Keratinocyte (primary cell): ENCODE measurements at regions not wholly inside any gene's neighbourhood (a gene's known extent, or its start where the extent isn't known, plus 50 kb on each side); places are given as distances from the start of the nearest gene placed in this dataset.
"Not testable (repeated sequence)": the region's sequence is repeated elsewhere in the genome, so short reads cannot be mapped to it uniquely, and the experiment has no call there.

Experiments
- DNase-seq: peaks from one replicate; pipeline ENCODE4 v3.0.0-alpha.2; 2011; ENCODE audit warnings: low read depth, missing footprints, low spot score
- FAIRE-seq: peaks from 2 replicates; lab custom pipeline; 2011; peaks lifted over from hg19 to GRCh38; lab: Jason Lieb, UNC
- H2AFZ ChIP-seq: 2 replicates; pipeline ENCODE4 v1.6.0; 2012; ENCODE audit warnings: low read length, control low read depth, inconsistent platforms; ENCODE audit not compliant: control insufficient read depth
- H3K27ac ChIP-seq: 2 replicates; pipeline ENCODE4 v1.5.1; 2011; ENCODE audit warnings: low read length; ENCODE audit not compliant: control insufficient read depth, insufficient read depth
- H3K27me3 ChIP-seq: 3 replicates; pipeline ENCODE4 v1.6.0; 2011; ENCODE audit warnings: low read length; ENCODE audit not compliant: control insufficient read depth, insufficient read depth; ENCODE audit errors: extremely low read depth
- H3K36me3 ChIP-seq, 2 experiments: 2 replicates in 1 of 2; 3 replicates in 1 of 2; pipeline ENCODE4 v1.5.1; 2011; ENCODE audit warnings: low read length in 2 of 2, mild to moderate bottlenecking in 1 of 2; ENCODE audit not compliant: control insufficient read depth in 2 of 2, insufficient read depth in 2 of 2; ENCODE audit errors: extremely low read depth in 1 of 2
- H3K4me1 ChIP-seq: 3 replicates; pipeline ENCODE4 v1.5.1; 2011; ENCODE audit warnings: low read length; ENCODE audit not compliant: control insufficient read depth, insufficient read depth; ENCODE audit errors: extremely low read depth
- H3K4me2 ChIP-seq: 3 replicates; pipeline ENCODE4 v1.6.0; 2011; ENCODE audit warnings: low read depth, low read length; ENCODE audit not compliant: control insufficient read depth, insufficient read depth; ENCODE audit errors: extremely low read depth
- H3K4me3 ChIP-seq, 3 experiments: fragments of 200-600 bp in 1 of 3; sonication (generic) in 1 of 3; 2 replicates in 2 of 3; 3 replicates in 1 of 3; pipeline ENCODE4 v1.5.1; 2011 to 2016; ENCODE audit warnings: low read length in 3 of 3, mild to moderate bottlenecking in 3 of 3, control low read depth in 2 of 3, inconsistent platforms in 1 of 3, low read depth in 1 of 3, mixed read lengths in 1 of 3, mixed run types in 1 of 3, moderate library complexity in 1 of 3; ENCODE audit not compliant: control insufficient read depth in 2 of 3, insufficient read depth in 2 of 3; ENCODE audit errors: extremely low read depth in 1 of 3
- H3K79me2 ChIP-seq: 2 replicates; pipeline ENCODE4 v1.6.0; 2012; ENCODE audit warnings: low read length; ENCODE audit not compliant: control insufficient read depth, insufficient read depth
- H3K9ac ChIP-seq: 3 replicates; pipeline ENCODE4 v1.6.0; 2011; ENCODE audit warnings: low read length; ENCODE audit not compliant: control insufficient read depth, insufficient read depth; ENCODE audit errors: extremely low read depth
- H3K9me1 ChIP-seq: 3 replicates; pipeline ENCODE4 v1.6.0; 2011; ENCODE audit warnings: low read length; ENCODE audit not compliant: control insufficient read depth, insufficient read depth; ENCODE audit errors: extremely low read depth
- H3K9me3 ChIP-seq: 2 replicates; pipeline ENCODE4 v1.5.1; 2012; ENCODE audit warnings: low read depth, low read length; ENCODE audit not compliant: control insufficient read depth
- H4K20me1 ChIP-seq: 3 replicates; pipeline ENCODE4 v1.6.0; 2011; ENCODE audit warnings: low read length; ENCODE audit not compliant: control insufficient read depth, insufficient read depth; ENCODE audit errors: extremely low read depth
- EZH2 ChIP-seq: IDR thresholded peaks from one replicate; pipeline ENCODE4 v1.6.1; 2012; ENCODE audit warnings: inconsistent platforms, mild to moderate bottlenecking, low read length, moderate library complexity
- dilution Hi-C: fragments of 300-500 bp; cut with MboI; formaldehyde crosslinking; loops from one replicate; pipeline ENCODE4 v1.7.0; 2020; ENCODE audit warnings: low sequenced_read_pairs; ENCODE audit not compliant: extremely low pct_ligation_motif_present
- TF ChIP-seq, protein P1 (sequence below), 3 experiments: IDR thresholded peaks in 1 of 3; conservative IDR thresholded peaks in 1 of 3; optimal IDR thresholded peaks in 1 of 3; 2 replicates in 2 of 3; 3 replicates in 1 of 3; pipeline versions ENCODE3 to v1.5.1; 2011; ENCODE audit warnings: low read length in 3 of 3, mild to moderate bottlenecking in 3 of 3, moderate library complexity in 2 of 3, control low read depth in 1 of 3, inconsistent platforms in 1 of 3; ENCODE audit not compliant: insufficient read depth in 2 of 3; ENCODE audit errors: extremely low read depth in 1 of 3

DNA sequence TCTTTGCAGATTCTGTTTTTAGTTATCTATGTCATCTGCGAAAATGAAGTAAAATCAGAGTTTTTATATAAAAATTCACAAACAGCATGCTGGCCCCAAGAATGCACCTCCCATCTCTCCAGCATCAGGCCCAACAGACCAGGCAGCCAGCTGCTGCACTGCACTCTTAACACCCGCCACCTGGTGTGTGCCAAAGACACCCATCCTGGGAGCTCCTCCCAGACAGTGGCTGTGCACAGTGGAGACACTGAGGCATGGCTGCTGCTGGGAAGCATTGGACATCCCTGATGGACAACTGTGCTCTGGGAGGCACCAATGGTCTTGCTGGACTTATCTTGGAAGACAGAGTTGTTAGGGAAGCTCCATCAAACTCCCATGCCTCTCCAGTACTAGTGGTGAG is 817.2 kb downstream of the TMEM121 start:
- DNase-seq (no peak), FAIRE-seq (no peak)
- Histone ChIP-seq H3K27me3 (no peaks in the 10 kb centered on the region), H3K9ac (no peak overlapping the region), H3K4me2 (no peak overlapping the region), H2AFZ (no peak overlapping the region), H3K9me3 (no peaks in the 10 kb centered on the region), H3K4me3 (no peak overlapping the region), H3K9me1 (no peaks in the 10 kb centered on the region), H3K79me2 (no peaks in the 10 kb centered on the region), H4K20me1 (no peaks in the 10 kb centered on the region), H3K4me1 (no peaks in the 10 kb centered on the region), H3K27ac (no peak overlapping the region), H3K36me3 (no peaks in the 10 kb centered on the region)
- TF ChIP-seq, protein P1, sequence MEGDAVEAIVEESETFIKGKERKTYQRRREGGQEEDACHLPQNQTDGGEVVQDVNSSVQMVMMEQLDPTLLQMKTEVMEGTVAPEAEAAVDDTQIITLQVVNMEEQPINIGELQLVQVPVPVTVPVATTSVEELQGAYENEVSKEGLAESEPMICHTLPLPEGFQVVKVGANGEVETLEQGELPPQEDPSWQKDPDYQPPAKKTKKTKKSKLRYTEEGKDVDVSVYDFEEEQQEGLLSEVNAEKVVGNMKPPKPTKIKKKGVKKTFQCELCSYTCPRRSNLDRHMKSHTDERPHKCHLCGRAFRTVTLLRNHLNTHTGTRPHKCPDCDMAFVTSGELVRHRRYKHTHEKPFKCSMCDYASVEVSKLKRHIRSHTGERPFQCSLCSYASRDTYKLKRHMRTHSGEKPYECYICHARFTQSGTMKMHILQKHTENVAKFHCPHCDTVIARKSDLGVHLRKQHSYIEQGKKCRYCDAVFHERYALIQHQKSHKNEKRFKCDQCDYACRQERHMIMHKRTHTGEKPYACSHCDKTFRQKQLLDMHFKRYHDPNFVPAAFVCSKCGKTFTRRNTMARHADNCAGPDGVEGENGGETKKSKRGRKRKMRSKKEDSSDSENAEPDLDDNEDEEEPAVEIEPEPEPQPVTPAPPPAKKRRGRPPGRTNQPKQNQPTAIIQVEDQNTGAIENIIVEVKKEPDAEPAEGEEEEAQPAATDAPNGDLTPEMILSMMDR (optimal IDR thresholded peaks at IDR 0.05 in 1 of 3, IDR thresholded peaks at IDR 0.05 in 1 of 3, conservative IDR thresholded peaks at IDR 0.05 in 1 of 3; ENCODE audit: extremely low read depth in 1 of 3, insufficient read depth in 2 of 3, low read length in 3 of 3) = no peak
- TF ChIP-seq EZH2 = no peak
- dilution Hi-C loops = no loop called here

DNA sequence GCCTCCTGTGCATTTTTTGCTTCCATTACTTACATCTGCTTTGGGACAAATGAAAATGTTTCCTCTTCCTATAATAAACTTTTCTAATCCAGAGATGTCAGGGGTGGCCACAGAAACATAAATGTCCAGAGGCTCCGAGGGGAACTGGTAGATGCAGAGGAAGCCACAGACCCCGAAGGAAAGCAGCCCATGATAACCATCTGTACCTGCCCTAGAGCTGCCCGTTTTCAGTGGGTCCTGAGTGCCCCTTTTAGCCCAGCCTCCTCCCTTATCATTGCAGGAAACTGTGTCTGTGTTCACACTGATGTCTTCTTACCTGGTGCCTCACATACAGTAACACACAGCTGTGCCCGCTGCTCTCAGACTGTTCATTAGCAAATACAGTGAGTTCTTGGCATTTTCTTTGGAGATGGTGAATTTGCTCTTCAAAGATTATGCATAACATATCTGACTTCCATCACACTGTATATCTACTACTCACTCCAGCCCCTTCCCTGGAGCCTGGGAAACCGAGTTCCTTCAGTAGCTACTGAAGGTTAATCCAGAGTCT is 817.8 kb downstream of the TMEM121 start:
- FAIRE-seq, H3K27ac ChIP-seq, H3K9me3 ChIP-seq, H3K36me3 ChIP-seq, H3K9me1 ChIP-seq, H4K20me1 ChIP-seq, H3K4me1 ChIP-seq, H3K4me2 ChIP-seq, H2AFZ ChIP-seq, DNase-seq, H3K27me3 ChIP-seq, H3K79me2 ChIP-seq, dilution Hi-C loops, H3K9ac ChIP-seq, H3K4me3 ChIP-seq: not testable (repeated sequence)

DNA sequence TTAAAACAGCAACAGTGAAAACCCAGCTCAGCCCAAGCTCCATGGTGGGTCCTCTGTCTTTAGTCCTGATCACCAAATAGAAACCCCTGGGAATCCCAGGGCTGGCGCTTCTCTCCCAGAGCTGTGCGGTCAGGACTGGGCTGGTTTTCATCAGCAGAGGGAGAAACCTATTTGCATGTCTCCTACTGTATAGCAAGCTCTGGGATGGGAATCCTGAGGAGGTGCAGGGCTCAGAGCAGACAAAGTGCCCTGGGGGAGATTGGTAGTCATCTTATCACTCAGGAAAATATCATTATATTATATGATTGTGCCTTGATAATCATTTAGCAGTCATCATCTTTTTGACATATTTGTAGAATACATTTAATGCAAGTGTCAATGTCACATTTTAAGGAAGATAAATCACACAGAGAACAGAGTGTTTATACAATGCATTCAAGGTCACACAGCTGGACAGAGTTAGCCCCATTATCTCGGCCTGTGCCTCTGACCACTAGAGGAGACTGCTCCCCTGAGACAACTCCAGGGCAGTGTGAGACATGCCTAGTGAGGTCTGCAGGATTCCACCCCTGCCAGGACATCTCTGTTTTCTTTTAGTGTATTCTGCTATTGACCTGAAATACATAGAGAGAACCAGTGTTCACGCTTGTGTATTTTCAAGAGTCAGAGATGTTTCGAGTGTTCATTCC is 818.6 kb downstream of the TMEM121 start:
- not testable (repeated sequence) for FAIRE-seq, H3K9me3 ChIP-seq

More for the DNA sequence above, 818.6 kb downstream of the TMEM121 start:
- H3K27ac ChIP-seq, DNase-seq, H3K27me3 ChIP-seq, H3K36me3 ChIP-seq, H4K20me1 ChIP-seq, H3K79me2 ChIP-seq, H3K9me1 ChIP-seq, H3K4me2 ChIP-seq, H3K9ac ChIP-seq, H3K4me1 ChIP-seq, H3K4me3 ChIP-seq, H2AFZ ChIP-seq, dilution Hi-C loops: not testable (repeated sequence)
